SK-N-SH (cell line): ENCODE measurements at regions not wholly inside any gene's neighbourhood (a gene's known extent, or its start where the extent isn't known, plus 50 kb on each side); places are given as distances from the start of the nearest gene placed in this dataset.

ENCODE experiments used
- CTCF ChIA-PET: fragments of 300-600, 350-600 bp; formaldehyde crosslinking; extraction: SDS; loops from one replicate; lab custom pipeline; 2021; lab: Yijun Ruan, JAX
- POLR2A ChIA-PET: fragments of 350-600 bp; sonication (Branson Sonifier 250); formaldehyde crosslinking; extraction: SDS; loops from one replicate; lab custom pipeline; 2020; ENCODE audit warnings: antibody characterized with exemption, inconsistent platforms; lab: Yijun Ruan, JAX
- DNase-seq: peaks from one replicate; pipeline ENCODE4 v3.0.0; 2012
- H2AFZ ChIP-seq: fragments of 200-600 bp; sonication (generic); 2 replicates; pipeline ENCODE4 v1.8.1; 2016; ENCODE audit warnings: antibody characterized with exemption, mild to moderate bottlenecking, low read depth
- H3F3A ChIP-seq: fragments of 200-600 bp; sonication (generic); replicated peaks from 2 replicates; pipeline ENCODE3; 2016; ENCODE audit warnings: antibody characterized with exemption, mild to moderate bottlenecking; ENCODE audit not compliant: insufficient read depth
- H3K27ac ChIP-seq, 2 experiments: fragments of 200-500 bp in 1 of 2; fragments of 200-600 bp in 1 of 2; sonication (Bioruptor generic) in 1 of 2; sonication (generic), shearing (Covaris generic) in 1 of 2; 2 replicates each; pipeline versions ENCODE4 v1.5.1 to v1.6.1; 2014 to 2016; ENCODE audit warnings: low read depth in 2 of 2, inconsistent platforms in 1 of 2, low read length in 1 of 2, mild to moderate bottlenecking in 1 of 2, mixed read lengths in 1 of 2
- H3K27me3 ChIP-seq: fragments of 200-600 bp; sonication (generic), shearing (Covaris generic); 2 replicates; pipeline ENCODE4 v1.6.1; 2016; ENCODE audit warnings: mixed run types; ENCODE audit not compliant: insufficient read depth
- H3K36me3 ChIP-seq, 2 experiments: fragments of 200-500 bp in 1 of 2; fragments of 200-600 bp in 1 of 2; sonication (Bioruptor generic) in 1 of 2; sonication (generic) in 1 of 2; replicated peaks in 1 of 2; 2 replicates each; pipeline versions ENCODE3 to v1.5.1; 2014 to 2016; ENCODE audit warnings: low read length in 1 of 2, mild to moderate bottlenecking in 1 of 2; ENCODE audit not compliant: insufficient read depth in 2 of 2, control insufficient read depth in 1 of 2
- H3K4me1 ChIP-seq, 2 experiments: fragments of 200-500 bp in 1 of 2; fragments of 200-600 bp in 1 of 2; sonication (Bioruptor generic) in 1 of 2; sonication (generic), shearing (Covaris generic) in 1 of 2; 2 replicates each; pipeline versions ENCODE4 v1.5.1 to v1.6.1; 2014 to 2016; ENCODE audit warnings: low read depth in 1 of 2, low read length in 1 of 2, mixed run types in 1 of 2; ENCODE audit not compliant: insufficient read depth in 2 of 2, control insufficient read depth in 1 of 2
- H3K4me2 ChIP-seq: fragments of 200-600 bp; sonication (generic), shearing (Covaris generic); 2 replicates; pipeline ENCODE4 v1.6.1; 2017; ENCODE audit warnings: mixed run types
- H3K4me3 ChIP-seq, 2 experiments: fragments of 200-500 bp in 1 of 2; fragments of 200-600 bp in 1 of 2; sonication (Bioruptor generic) in 1 of 2; sonication (generic), shearing (Covaris generic) in 1 of 2; 2 replicates each; pipeline versions ENCODE4 v1.5.1 to v1.8.1; 2014 to 2016; ENCODE audit warnings: low read depth in 2 of 2, inconsistent platforms in 1 of 2, low read length in 1 of 2, mild to moderate bottlenecking in 1 of 2, mixed read lengths in 1 of 2, moderate library complexity in 1 of 2
- H3K79me2 ChIP-seq: fragments of 200-600 bp; sonication (generic); 2 replicates; pipeline ENCODE4 v1.8.1; 2017; ENCODE audit warnings: mild to moderate bottlenecking; ENCODE audit not compliant: insufficient read depth
- H3K9ac ChIP-seq: fragments of 200-600 bp; sonication (generic); 2 replicates; pipeline ENCODE4 v1.6.1; 2017; ENCODE audit warnings: mixed run types
- H3K9me2 ChIP-seq: fragments of 200-600 bp; sonication (generic); 2 replicates; pipeline ENCODE4 v1.6.1; 2017; ENCODE audit warnings: mixed run types
- H3K9me3 ChIP-seq: fragments of 200-600 bp; sonication (generic); 2 replicates; pipeline ENCODE4 v1.6.1; 2017; ENCODE audit warnings: mixed run types, mild to moderate bottlenecking, moderate library complexity
- H4K20me1 ChIP-seq: fragments of 200-600 bp; sonication (generic); 2 replicates; pipeline ENCODE4 v1.6.1; 2017; ENCODE audit warnings: mild to moderate bottlenecking, mixed run types; ENCODE audit not compliant: insufficient read depth
- CHD2 ChIP-seq: fragments of 150-350 bp; IDR thresholded peaks from 2 replicates; pipeline ENCODE4 v1.6.1; 2018; ENCODE audit warnings: low read length; ENCODE audit not compliant: partially characterized antibody
- CTCF ChIP-seq: fragments of 200-600 bp; sonication (generic); IDR thresholded peaks from 2 replicates; pipeline ENCODE4 v1.6.1; 2017; ENCODE audit warnings: antibody characterized with exemption, mild to moderate bottlenecking, moderate library complexity
- FOSL2 ChIP-seq: IDR thresholded peaks from 2 replicates; pipeline ENCODE4 v1.4.0; 2012; ENCODE audit warnings: low read depth, mild to moderate bottlenecking, moderate library complexity, borderline replicate concordance
- FOXJ3 ChIP-seq: sonication (generic); formaldehyde crosslinking; IDR thresholded peaks from 2 replicates; pipeline ENCODE4 v1.5.1; 2020; ENCODE audit warnings: mild to moderate bottlenecking, missing genetic modification reagents
- GABPA ChIP-seq: IDR thresholded peaks from 2 replicates; pipeline ENCODE4 v1.4.0; 2012; ENCODE audit warnings: low read depth, mild to moderate bottlenecking
- GATA2 ChIP-seq: sonication (generic); formaldehyde crosslinking; IDR thresholded peaks from 2 replicates; pipeline ENCODE4 v1.5.0; 2020; ENCODE audit warnings: mild to moderate bottlenecking, missing genetic modification reagents
- JUND ChIP-seq: IDR thresholded peaks from 2 replicates; pipeline ENCODE4 v1.4.0; 2012
- MEF2A ChIP-seq: IDR thresholded peaks from 2 replicates; pipeline ENCODE4 v1.4.0; 2012; ENCODE audit warnings: low read depth, borderline replicate concordance
- NFIC ChIP-seq: IDR thresholded peaks from 2 replicates; pipeline ENCODE4 v1.4.0; 2012; ENCODE audit warnings: borderline replicate concordance
- REST ChIP-seq: IDR thresholded peaks from 2 replicates; pipeline ENCODE4 v1.6.1; 2012; ENCODE audit warnings: mild to moderate bottlenecking, low read depth, low read length, moderate library complexity
- RFX5 ChIP-seq: IDR thresholded peaks from 2 replicates; pipeline ENCODE4 v1.6.1; 2012; ENCODE audit warnings: mild to moderate bottlenecking, improper control_type of control experiment, low read length
- RXRA ChIP-seq: IDR thresholded peaks from 2 replicates; pipeline ENCODE4 v1.4.0; 2012; ENCODE audit warnings: low read depth, mild to moderate bottlenecking, borderline replicate concordance
- SIN3A ChIP-seq: IDR thresholded peaks from 2 replicates; pipeline ENCODE4 v1.6.1; 2012; ENCODE audit warnings: low read depth, mild to moderate bottlenecking, low read length, moderate library complexity, borderline replicate concordance
- TAF1 ChIP-seq: IDR thresholded peaks from 2 replicates; pipeline ENCODE4 v1.6.1; 2012; ENCODE audit warnings: low read depth, mild to moderate bottlenecking, low read length, moderate library complexity, borderline replicate concordance
- TEAD4 ChIP-seq: IDR thresholded peaks from 2 replicates; pipeline ENCODE4 v1.4.0; 2012; ENCODE audit warnings: mild to moderate bottlenecking, borderline replicate concordance; ENCODE audit not compliant: insufficient read depth
- USF2 ChIP-seq: fragments of 150-350 bp; IDR thresholded peaks from 2 replicates; pipeline ENCODE4 v1.6.1; 2017; ENCODE audit warnings: antibody characterized with exemption, low read length, low read depth, borderline replicate concordance
- WGBS: methylation state at CpG from one replicate; pipeline ENCODE4 v1.1.6; 2017; ENCODE audit warnings: low lambda C conversion rate; 5-methylcytosine and 5-hydroxymethylcytosine counted together
- TF ChIP-seq, protein P1 (sequence below): IDR thresholded peaks from 2 replicates; pipeline ENCODE4 v1.4.0; 2012; ENCODE audit warnings: low read depth, borderline replicate concordance
- TF ChIP-seq, protein P2 (sequence below): IDR thresholded peaks from 2 replicates; pipeline ENCODE4 v1.4.0; 2012; ENCODE audit warnings: low read depth
- TF ChIP-seq, protein P3 (sequence below): IDR thresholded peaks from 2 replicates; pipeline ENCODE4; 2012
- TF ChIP-seq, protein P4 (sequence below): IDR thresholded peaks from 2 replicates; pipeline ENCODE4 v1.4.0; 2012; ENCODE audit warnings: low read depth, borderline replicate concordance

DNA sequence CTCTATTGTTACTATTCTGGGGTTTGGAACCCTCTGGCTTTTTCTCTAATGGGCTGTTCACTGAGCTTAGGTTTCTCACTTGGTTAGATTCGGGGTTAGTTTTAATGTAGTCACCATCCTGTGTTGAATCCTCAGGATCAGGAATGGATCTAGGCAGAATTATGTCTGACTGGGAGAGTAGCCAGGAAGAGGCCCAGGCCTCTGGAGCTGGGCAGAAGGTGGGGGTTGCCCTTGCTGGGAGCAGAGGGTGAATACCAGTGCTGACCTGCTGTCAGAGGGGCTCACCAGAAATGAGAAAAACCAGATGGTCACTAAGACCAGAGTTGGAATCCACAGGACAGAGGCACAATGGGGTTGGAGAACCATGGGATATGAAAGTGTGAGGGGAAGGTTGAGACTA is 126.6 kb upstream of the SLC4A4 start:
- H3K4me3 ChIP-seq, result no peak overlapping the region
- no peaks in the 10 kb centered on the region for H3K79me2 ChIP-seq
- no peak overlapping the region for H3K4me2 ChIP-seq
- ChIA-PET CTCF (no interaction called here), POLR2A (no interaction called here)
- 14% methylated on average over 1 of the region's 1 CpG for WGBS
- no peaks in the 10 kb centered on the region for H4K20me1 ChIP-seq
- no peak overlapping the region for H3K9ac ChIP-seq
- H3K4me1 ChIP-seq, result no peaks in the 10 kb centered on the region
- H3K36me3 ChIP-seq, result no peaks in the 10 kb centered on the region
- DNase-seq, result no peak
- no peak overlapping the region for H3K27ac ChIP-seq
- no peak for TF ChIP-seq RXRA
- no peak for TF ChIP-seq MEF2A
- no peak for TF ChIP-seq FOSL2
- TF ChIP-seq, protein P1, sequence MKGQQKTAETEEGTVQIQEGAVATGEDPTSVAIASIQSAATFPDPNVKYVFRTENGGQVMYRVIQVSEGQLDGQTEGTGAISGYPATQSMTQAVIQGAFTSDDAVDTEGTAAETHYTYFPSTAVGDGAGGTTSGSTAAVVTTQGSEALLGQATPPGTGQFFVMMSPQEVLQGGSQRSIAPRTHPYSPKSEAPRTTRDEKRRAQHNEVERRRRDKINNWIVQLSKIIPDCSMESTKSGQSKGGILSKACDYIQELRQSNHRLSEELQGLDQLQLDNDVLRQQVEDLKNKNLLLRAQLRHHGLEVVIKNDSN, result no peak
- TF ChIP-seq JUND, result no peak
- no peak for TF ChIP-seq USF2
- no peak for TF ChIP-seq FOXJ3 (CRISPR knock-in tag)
- no peak for TF ChIP-seq REST
- no peak for TF ChIP-seq CTCF
- TF ChIP-seq TEAD4, result no peak
- TF ChIP-seq, protein P2, sequence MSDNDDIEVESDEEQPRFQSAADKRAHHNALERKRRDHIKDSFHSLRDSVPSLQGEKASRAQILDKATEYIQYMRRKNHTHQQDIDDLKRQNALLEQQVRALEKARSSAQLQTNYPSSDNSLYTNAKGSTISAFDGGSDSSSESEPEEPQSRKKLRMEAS, result no peak
- TF ChIP-seq GATA2 (CRISPR knock-in tag), result no peak
- TF ChIP-seq GABPA, result no peak
- no peak for TF ChIP-seq SIN3A
- TF ChIP-seq RFX5, result no peak
- TF ChIP-seq CHD2, result no peak
- no peak for TF ChIP-seq NFIC
- TF ChIP-seq, protein P3, sequence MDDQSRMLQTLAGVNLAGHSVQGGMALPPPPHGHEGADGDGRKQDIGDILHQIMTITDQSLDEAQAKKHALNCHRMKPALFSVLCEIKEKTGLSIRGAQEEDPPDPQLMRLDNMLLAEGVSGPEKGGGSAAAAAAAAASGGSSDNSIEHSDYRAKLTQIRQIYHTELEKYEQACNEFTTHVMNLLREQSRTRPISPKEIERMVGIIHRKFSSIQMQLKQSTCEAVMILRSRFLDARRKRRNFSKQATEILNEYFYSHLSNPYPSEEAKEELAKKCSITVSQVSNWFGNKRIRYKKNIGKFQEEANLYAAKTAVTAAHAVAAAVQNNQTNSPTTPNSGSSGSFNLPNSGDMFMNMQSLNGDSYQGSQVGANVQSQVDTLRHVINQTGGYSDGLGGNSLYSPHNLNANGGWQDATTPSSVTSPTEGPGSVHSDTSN, result no peak
- TF ChIP-seq, protein P4, sequence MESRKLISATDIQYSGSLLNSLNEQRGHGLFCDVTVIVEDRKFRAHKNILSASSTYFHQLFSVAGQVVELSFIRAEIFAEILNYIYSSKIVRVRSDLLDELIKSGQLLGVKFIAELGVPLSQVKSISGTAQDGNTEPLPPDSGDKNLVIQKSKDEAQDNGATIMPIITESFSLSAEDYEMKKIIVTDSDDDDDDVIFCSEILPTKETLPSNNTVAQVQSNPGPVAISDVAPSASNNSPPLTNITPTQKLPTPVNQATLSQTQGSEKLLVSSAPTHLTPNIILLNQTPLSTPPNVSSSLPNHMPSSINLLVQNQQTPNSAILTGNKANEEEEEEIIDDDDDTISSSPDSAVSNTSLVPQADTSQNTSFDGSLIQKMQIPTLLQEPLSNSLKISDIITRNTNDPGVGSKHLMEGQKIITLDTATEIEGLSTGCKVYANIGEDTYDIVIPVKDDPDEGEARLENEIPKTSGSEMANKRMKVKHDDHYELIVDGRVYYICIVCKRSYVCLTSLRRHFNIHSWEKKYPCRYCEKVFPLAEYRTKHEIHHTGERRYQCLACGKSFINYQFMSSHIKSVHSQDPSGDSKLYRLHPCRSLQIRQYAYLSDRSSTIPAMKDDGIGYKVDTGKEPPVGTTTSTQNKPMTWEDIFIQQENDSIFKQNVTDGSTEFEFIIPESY, result no peak
- TF ChIP-seq TAF1, result no peak
- no peaks in the 10 kb centered on the region for H3K9me3 ChIP-seq
- no peaks in the 10 kb centered on the region for H3K9me2 ChIP-seq
- no peak overlapping the region for H2AFZ ChIP-seq
- peaks cover 22% of the 10 kb centered on the region; the same call in 1 of the 2 replicates for H3K27me3 ChIP-seq
- H3F3A ChIP-seq, result no peaks in the 10 kb centered on the region
